ENCODE measurements at regions not wholly inside any gene's neighbourhood (a gene's known extent, or its start where the extent isn't known, plus 50 kb on each side); places are given as distances from the start of the nearest gene placed in this dataset.

DNA sequence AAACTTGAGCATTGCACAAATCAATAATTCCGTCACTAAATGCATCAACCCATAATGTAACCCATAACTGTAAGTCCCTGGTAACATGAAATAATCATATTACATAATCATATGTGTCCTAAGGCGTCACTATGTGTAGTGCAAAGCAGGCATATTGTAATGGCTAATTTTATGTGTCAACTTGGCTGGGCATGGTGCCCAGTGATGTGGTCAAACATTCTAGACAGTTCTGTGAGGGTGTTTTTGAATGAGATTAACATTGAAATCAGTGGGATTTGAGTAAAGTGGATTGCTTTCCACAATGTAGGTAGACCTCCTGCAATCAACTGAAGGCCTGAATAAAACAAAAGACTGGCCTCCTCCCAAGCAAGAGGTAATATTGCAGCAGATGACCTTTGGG is 794.4 kb upstream of the ACO1 start:
- Histone ChIP-seq H3K27ac (ENCODE audit: control insufficient read depth, insufficient read depth) (no peak overlapping the region), H4K20me1 (ENCODE audit: control insufficient read depth, insufficient read depth) (no peaks in the 10 kb centered on the region), H3K9me3 (replicated peaks; ENCODE audit: control insufficient read depth, insufficient read depth, low read length) (no peaks in the 10 kb centered on the region), H3K36me3 (ENCODE audit: control insufficient read depth in 2 of 2, insufficient read depth in 2 of 2, low read length in 1 of 2) (no peaks in the 10 kb centered on the region), H2AFZ (ENCODE audit: control insufficient read depth, low read depth, low read length) (no peak overlapping the region), H3K4me3 (no peak overlapping the region), H3K4me1 (ENCODE audit: control insufficient read depth, insufficient read depth, low read length) (no peaks in the 10 kb centered on the region), H3K79me2 (ENCODE audit: control insufficient read depth, insufficient read depth, low read length) (no peaks in the 10 kb centered on the region), H3K4me2 (ENCODE audit: control insufficient read depth, insufficient read depth) (no peak overlapping the region), H3K9ac (ENCODE audit: control insufficient read depth, insufficient read depth, low read length) (no peak overlapping the region), H3K27me3 (replicated peaks in 1 of 2; ENCODE audit: control insufficient read depth in 2 of 2, insufficient read depth in 2 of 2, low read length in 1 of 2) (no peaks in the 10 kb centered on the region)
- DNase-seq (ENCODE audit: low read depth, low spot score) (no peak), FAIRE-seq (no peak), ATAC-seq (no peak)
- CTCF ChIA-PET, result no interaction called here
- SMC1A ChIA-PET (ENCODE audit: uncharacterized antibody, unreplicated experiment), result no interaction called here
- intact Hi-C loops (cut with micrococcal nuclease; ENCODE audit: unreplicated experiment), result no loop called here
- 0% methylated on average over 2 of the region's 2 CpGs for WGBS (ENCODE audit: insufficient coverage, insufficient replicate concordance, low lambda C conversion rate, missing lambda C conversion rate)
- RAD21 ChIA-PET (ENCODE audit: unreplicated experiment), result no interaction called here
- POLR2A ChIA-PET, result no interaction called here
- no TSS peak for BruUV-seq (replicated peaks)
- in situ Hi-C loops (cut with MboI), result no loop called here
- TF ChIP-seq RB1 (IDR thresholded peaks at IDR 0.05; ENCODE audit: borderline replicate concordance) (no peak), RFX5 (IDR thresholded peaks at IDR 0.05; ENCODE audit: low read depth, low read length) (no peak), TCF3 (IDR thresholded peaks at IDR 0.05; ENCODE audit: borderline replicate concordance, insufficient read depth, low read depth, low read length) (no peak), ASH2L (IDR thresholded peaks at IDR 0.05; ENCODE audit: borderline replicate concordance, low read depth) (no peak), CREB1 (IDR thresholded peaks at IDR 0.05; ENCODE audit: low read depth) (no peak), BCL11A (IDR thresholded peaks at IDR 0.05; ENCODE audit: low read depth, low read length) (no peak), KLF5 (IDR thresholded peaks at IDR 0.05; ENCODE audit: partially characterized antibody) (no peak), FOS (IDR thresholded peaks at IDR 0.05; ENCODE audit: borderline replicate concordance, extremely low read depth, insufficient read length) (no peak), RAD51 (IDR thresholded peaks at IDR 0.05) (no peak)
- TF ChIP-seq, protein P1, sequence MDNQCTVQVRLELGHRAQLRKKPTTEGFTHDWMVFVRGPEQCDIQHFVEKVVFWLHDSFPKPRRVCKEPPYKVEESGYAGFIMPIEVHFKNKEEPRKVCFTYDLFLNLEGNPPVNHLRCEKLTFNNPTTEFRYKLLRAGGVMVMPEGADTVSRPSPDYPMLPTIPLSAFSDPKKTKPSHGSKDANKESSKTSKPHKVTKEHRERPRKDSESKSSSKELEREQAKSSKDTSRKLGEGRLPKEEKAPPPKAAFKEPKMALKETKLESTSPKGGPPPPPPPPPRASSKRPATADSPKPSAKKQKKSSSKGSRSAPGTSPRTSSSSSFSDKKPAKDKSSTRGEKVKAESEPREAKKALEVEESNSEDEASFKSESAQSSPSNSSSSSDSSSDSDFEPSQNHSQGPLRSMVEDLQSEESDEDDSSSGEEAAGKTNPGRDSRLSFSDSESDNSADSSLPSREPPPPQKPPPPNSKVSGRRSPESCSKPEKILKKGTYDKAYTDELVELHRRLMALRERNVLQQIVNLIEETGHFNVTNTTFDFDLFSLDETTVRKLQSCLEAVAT (IDR thresholded peaks at IDR 0.05), result no peak
- TF ChIP-seq, protein P2, sequence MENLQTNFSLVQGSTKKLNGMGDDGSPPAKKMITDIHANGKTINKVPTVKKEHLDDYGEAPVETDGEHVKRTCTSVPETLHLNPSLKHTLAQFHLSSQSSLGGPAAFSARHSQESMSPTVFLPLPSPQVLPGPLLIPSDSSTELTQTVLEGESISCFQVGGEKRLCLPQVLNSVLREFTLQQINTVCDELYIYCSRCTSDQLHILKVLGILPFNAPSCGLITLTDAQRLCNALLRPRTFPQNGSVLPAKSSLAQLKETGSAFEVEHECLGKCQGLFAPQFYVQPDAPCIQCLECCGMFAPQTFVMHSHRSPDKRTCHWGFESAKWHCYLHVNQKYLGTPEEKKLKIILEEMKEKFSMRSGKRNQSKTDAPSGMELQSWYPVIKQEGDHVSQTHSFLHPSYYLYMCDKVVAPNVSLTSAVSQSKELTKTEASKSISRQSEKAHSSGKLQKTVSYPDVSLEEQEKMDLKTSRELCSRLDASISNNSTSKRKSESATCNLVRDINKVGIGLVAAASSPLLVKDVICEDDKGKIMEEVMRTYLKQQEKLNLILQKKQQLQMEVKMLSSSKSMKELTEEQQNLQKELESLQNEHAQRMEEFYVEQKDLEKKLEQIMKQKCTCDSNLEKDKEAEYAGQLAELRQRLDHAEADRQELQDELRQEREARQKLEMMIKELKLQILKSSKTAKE (IDR thresholded peaks at IDR 0.05; ENCODE audit: low read depth, poor library complexity, severe bottlenecking), result no peak
- TF ChIP-seq, protein P3, sequence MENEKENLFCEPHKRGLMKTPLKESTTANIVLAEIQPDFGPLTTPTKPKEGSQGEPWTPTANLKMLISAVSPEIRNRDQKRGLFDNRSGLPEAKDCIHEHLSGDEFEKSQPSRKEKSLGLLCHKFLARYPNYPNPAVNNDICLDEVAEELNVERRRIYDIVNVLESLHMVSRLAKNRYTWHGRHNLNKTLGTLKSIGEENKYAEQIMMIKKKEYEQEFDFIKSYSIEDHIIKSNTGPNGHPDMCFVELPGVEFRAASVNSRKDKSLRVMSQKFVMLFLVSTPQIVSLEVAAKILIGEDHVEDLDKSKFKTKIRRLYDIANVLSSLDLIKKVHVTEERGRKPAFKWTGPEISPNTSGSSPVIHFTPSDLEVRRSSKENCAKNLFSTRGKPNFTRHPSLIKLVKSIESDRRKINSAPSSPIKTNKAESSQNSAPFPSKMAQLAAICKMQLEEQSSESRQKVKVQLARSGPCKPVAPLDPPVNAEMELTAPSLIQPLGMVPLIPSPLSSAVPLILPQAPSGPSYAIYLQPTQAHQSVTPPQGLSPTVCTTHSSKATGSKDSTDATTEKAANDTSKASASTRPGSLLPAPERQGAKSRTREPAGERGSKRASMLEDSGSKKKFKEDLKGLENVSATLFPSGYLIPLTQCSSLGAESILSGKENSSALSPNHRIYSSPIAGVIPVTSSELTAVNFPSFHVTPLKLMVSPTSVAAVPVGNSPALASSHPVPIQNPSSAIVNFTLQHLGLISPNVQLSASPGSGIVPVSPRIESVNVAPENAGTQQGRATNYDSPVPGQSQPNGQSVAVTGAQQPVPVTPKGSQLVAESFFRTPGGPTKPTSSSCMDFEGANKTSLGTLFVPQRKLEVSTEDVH (IDR thresholded peaks at IDR 0.05; ENCODE audit: low read depth, partially characterized antibody), result no peak
- TF ChIP-seq, protein P4, sequence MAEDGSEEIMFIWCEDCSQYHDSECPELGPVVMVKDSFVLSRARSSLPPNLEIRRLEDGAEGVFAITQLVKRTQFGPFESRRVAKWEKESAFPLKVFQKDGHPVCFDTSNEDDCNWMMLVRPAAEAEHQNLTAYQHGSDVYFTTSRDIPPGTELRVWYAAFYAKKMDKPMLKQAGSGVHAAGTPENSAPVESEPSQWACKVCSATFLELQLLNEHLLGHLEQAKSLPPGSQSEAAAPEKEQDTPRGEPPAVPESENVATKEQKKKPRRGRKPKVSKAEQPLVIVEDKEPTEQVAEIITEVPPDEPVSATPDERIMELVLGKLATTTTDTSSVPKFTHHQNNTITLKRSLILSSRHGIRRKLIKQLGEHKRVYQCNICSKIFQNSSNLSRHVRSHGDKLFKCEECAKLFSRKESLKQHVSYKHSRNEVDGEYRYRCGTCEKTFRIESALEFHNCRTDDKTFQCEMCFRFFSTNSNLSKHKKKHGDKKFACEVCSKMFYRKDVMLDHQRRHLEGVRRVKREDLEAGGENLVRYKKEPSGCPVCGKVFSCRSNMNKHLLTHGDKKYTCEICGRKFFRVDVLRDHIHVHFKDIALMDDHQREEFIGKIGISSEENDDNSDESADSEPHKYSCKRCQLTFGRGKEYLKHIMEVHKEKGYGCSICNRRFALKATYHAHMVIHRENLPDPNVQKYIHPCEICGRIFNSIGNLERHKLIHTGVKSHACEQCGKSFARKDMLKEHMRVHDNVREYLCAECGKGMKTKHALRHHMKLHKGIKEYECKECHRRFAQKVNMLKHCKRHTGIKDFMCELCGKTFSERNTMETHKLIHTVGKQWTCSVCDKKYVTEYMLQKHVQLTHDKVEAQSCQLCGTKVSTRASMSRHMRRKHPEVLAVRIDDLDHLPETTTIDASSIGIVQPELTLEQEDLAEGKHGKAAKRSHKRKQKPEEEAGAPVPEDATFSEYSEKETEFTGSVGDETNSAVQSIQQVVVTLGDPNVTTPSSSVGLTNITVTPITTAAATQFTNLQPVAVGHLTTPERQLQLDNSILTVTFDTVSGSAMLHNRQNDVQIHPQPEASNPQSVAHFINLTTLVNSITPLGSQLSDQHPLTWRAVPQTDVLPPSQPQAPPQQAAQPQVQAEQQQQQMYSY (CRISPR knock-in tag; IDR thresholded peaks at IDR 0.05), result no peak
- TF ChIP-seq, protein P5, sequence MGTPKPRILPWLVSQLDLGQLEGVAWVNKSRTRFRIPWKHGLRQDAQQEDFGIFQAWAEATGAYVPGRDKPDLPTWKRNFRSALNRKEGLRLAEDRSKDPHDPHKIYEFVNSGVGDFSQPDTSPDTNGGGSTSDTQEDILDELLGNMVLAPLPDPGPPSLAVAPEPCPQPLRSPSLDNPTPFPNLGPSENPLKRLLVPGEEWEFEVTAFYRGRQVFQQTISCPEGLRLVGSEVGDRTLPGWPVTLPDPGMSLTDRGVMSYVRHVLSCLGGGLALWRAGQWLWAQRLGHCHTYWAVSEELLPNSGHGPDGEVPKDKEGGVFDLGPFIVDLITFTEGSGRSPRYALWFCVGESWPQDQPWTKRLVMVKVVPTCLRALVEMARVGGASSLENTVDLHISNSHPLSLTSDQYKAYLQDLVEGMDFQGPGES (IDR thresholded peaks at IDR 0.05), result no peak
